Mammary epithelial cell (primary cell): ENCODE measurements at regions not wholly inside any gene's neighbourhood (a gene's known extent, or its start where the extent isn't known, plus 50 kb on each side); places are given as distances from the start of the nearest gene placed in this dataset.

Experiments used
- CTCF ChIP-seq, 2 donors: IDR thresholded peaks in 1 of 2; conservative IDR thresholded peaks in 1 of 2; 2 replicates each; pipeline ENCODE4 v1.5.1; 2011 to 2012; ENCODE audit warnings: inconsistent platforms in 2 of 2, low read length in 2 of 2, mild to moderate bottlenecking in 2 of 2, control low read depth in 1 of 2, low read depth in 1 of 2; ENCODE audit not compliant: insufficient read depth in 1 of 2; ENCODE audit errors: extremely low read depth in 1 of 2
- EZH2 ChIP-seq: IDR thresholded peaks from 2 replicates; pipeline ENCODE4 v1.6.1; 2012; ENCODE audit warnings: low read length, inconsistent platforms, borderline replicate concordance

GRCh38 chr11:134617360-134617759 is 205.3 kb upstream of the B3GAT1 start:
- TF ChIP-seq CTCF (conservative IDR thresholded peaks at IDR 0.05 in 1 of 2, IDR thresholded peaks at IDR 0.05 in 1 of 2; ENCODE audit: extremely low read depth in 1 of 2, insufficient read depth in 1 of 2, low read depth in 1 of 2, low read length in 2 of 2) (no peak), EZH2 (no peak)
